HG03571 (cell line): ENCODE measurements at regions not wholly inside any gene's neighbourhood (a gene's known extent, or its start where the extent isn't known, plus 50 kb on each side); places are given as distances from the start of the nearest gene placed in this dataset.

Experiments used
- ATAC-seq: cut with Tn5 transposase; IDR thresholded peaks from one replicate; pipeline ENCODE4 v1.9.1; 2021; ENCODE audit not compliant: unreplicated experiment

- ATAC-seq: no peak
These were observed 50.1 kb upstream of the ASAP2 start for GRCh38 chr2:9156483-9156882.

GRCh38 chr2:9154061-9154460, 52.6 kb upstream of the ASAP2 start:
- ATAC-seq: no peak

GRCh38 chr2:9153643-9153980, 53.0 kb upstream of the ASAP2 start:
- no peak for ATAC-seq

- ATAC-seq: no peak
These were observed 53.5 kb upstream of the ASAP2 start for GRCh38 chr2:9152975-9153642.

- no peak for ATAC-seq
These were observed 55.7 kb upstream of the ASAP2 start for GRCh38 chr2:9150906-9151305.

DNA sequence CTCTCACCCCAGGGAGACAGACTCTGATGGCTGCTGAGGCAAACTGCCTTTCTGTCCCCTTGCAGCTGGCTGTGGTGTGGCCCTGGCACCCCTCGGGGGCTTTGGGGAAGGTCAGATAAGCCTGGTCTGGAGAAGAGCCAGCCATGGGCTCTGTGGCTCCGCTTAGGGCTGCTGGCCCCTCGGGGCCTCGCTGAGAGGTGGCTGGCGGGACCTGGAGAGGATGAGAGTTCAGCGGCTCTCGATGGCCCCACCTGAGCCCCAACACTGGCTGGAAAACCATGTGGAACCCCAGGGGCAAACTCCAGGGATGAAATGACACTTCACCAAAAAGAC, 56.1 kb upstream of the ASAP2 start:
- no peak for ATAC-seq

DNA sequence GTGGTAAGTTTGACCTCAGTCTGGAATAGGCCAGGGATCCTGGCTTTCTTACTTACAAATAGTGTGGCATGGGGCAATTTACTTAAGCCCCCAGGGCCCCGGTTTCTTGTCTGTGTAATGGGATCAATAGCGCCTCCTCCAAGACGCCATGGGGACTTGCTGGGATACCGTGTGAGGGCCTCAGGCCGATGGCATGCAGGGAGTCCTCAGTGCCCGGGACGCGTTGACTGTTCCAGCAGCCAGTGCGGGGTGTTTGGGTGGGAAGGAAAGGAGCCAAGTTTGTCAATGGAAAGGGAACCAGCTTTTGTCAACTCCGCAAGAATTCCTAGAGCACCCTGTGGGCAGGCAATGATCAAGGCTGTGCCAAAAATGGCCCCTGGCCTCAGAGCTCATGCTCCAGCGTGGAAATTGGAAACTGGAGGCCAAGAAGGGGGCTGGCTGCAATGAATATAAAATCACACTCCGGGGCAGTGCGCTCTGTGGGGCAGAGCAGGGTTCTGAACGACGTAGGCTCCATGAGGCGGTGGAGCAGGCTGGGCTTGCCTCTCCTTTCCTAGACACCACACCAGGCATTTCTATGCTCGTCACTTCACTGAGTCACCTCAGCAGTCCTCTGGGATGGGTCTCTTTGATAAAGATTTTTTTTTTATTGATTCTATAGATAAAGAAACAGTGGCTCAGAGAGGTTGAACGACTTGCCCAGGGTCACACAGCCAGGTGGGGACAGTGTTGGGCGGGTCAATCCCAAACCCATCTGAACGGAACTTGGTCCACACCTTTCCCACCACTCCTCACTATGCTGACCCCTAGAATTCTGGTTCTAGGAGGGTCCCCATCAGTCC, 56.7 kb upstream of the ASAP2 start:
- no peak for ATAC-seq

DNA sequence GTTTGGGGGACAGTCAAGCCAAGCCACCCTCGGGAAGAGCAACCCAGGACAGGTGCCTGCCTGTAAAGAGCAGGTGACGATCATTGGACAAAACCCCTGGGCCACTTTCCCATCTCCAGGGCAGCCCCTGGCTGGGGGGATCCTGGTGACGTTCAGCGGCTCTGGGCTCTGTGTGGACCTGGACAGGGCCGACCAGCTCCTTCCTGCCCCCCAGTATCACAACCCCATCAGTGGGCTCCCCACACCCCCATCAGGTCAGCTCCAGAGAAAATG, 57.3 kb upstream of the ASAP2 start:
- ATAC-seq: no peak

GRCh38 chr2:9146646-9147045, 60.0 kb upstream of the ASAP2 start:
- no peak for ATAC-seq

DNA sequence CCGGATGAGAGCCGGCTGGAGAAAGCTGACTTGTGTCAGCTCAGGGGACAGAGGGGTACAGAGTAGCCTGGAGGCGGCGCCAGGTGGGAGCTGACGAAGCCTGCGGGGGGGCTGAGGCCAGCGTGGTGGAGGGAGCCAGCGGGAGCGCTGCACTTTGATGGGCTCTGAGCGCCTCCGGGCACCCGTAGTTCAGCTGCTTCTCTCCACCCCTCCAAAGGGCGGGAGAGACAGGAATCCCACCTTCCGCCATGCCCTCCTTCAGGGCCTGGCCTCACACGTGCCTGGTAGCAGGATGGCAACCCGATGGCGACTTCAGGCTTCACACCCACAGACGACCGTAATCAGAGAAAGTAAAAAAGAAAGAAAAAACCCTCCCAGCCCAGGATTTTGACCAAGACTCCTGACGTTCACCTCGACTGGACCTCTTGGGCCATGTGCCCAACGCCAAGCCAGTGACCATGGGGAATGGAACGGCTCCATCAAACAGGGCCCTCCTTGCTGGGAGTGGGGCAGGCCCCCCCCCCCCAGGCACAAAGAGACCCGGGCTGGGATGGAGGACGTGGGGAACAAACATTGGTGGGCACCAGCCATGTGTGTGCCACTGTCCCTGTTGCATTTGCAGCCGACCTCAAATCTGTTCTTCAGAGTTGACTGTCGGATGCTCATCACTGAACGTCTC, 60.7 kb upstream of the ASAP2 start:
- no peak for ATAC-seq

- ATAC-seq: no peak
These were observed 61.4 kb upstream of the ASAP2 start for GRCh38 chr2:9145109-9145751.

DNA sequence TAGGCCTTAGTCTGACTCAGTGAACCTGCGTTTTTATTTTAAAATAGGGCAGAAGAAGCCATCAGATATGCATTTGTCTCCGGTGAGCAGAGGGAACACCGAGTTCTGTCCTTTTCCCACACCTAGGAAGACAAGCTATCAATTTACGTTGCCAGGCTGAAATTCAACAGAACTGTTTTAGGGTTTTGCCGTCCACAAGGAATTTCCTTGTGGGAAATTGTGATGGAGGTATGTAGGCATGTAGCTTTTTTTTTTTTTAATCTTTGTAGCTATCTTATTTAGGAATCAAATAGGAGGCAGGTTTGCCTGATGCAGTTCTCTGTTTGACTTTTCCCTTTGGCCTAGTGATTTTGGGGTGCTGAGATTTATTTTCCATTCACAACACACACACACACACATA, 62.0 kb upstream of the ASAP2 start:
- no peak for ATAC-seq

DNA sequence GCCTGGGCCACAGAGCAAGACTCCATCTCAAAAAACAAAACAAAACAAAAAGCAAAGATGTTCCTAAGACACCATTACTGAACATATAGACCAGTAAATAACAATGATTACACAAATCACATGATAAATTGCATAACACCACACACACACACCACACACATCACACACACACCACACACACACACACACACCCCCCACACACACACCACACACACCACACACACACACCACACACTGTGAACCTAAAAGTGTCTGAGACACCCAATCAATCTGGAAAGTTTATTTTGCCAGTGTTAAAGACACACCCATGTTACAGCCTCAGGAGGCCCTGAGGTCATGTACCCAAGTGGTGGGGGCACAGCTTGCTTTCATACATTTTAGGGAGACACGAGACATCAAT, 62.6 kb upstream of the ASAP2 start:
- ATAC-seq: no peak

GRCh38 chr2:9143264-9143815, 63.3 kb upstream of the ASAP2 start:
- ATAC-seq: no peak

GRCh38 chr2:9142551-9143263, 63.9 kb upstream of the ASAP2 start:
- peak; percentile 83 for ATAC-seq

DNA sequence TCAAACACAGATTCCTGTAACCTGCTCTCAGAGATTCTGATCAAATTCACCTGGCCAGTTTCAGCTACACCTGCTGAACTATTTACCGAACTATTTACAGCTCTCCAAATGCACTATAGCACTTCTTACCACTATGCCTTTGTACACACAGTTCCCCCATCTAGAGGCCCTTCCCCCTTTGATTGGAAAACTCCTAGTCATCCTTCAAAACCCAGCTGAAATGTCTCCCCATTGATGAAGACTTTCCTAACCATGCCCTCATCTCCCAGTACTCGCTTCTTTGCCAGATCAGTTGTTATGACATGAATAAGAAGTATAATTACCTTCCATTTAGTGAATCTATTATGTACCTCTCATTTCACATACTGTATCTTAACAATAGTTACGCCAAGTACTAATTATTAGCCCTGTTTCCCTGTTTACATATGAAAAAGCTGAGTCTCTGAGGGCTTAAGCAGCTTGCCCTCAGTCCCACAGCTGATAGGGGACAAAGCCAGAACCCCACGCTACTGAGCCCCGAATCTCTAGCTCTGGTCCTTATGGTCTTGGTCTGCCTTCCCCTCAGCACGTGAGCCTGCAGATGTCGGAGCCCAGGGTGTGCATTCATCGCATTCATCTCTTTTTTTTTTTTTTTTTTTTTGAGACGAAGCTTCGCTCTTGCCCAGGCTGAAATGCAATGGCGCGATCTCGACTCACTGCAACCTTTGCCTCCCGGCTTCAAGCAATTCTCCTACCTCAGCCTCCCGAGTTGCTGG, 64.7 kb upstream of the ASAP2 start:
- ATAC-seq: no peak

- ATAC-seq: no peak
These were observed 65.4 kb upstream of the ASAP2 start for GRCh38 chr2:9141091-9141667.

DNA sequence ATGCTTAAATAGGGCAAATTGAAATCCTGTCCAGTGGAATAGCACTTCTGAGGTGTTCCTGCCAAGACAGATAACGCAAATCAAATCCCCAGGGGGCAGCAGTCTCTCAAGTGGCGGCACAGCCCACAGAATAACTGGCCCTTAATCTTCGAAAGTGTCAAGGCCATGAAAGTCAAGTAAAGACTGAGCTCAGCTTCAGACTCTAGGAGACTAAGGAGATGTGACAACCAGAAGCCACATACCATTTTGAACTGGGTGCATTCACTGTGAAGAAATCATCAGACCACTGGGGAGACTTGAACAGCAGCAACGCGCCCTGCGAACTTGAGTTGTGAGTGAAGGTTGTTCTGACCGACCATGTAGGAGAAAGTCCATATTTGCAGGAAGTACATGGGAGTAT, 66.0 kb upstream of the ASAP2 start:
- ATAC-seq: no peak

DNA sequence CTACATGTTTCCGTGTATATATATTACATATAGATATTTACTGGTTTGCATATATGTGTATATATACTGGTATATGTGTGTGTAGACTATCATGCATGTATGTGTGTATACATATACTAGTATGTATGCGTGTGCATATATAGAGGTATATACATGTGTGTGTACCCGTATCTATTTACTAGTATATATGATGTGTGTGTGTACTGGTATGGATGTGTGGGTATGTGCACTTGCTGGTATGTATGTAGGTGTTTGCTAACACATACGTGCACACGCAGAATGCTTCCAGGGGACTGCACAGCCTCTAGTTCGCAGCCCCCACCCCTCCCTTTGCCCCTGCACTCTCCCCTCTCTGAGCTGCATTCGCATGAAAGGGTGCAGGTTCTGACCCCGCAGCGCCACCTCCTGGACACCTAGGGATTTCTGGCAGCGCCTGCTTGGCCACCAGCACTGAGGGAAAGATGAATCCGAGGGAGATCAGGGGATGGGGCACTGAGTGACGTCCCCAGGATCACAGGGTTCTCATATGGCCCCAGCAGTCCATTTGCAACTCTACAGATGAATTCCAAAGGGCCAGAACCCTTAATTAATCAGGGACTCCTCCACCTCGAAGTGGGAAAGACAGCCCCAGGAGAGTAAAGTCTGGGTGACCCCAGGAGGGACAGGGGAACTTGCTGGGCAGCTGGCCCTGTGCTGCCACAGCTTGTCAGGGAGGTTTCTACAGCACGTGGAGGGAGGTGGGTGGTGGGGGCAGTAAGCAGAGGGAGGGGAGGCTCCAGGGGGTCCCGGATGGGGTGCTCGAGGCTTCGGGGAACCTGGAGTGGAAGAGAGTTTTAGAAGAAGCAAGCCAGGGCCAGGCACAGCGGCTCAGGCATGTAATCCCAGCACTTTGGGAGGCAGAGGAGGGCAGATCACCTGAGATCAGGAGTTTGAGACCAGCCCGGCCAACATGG, 66.8 kb upstream of the ASAP2 start:
- ATAC-seq: no peak
